ENCODE measurements at regions not wholly inside any gene's neighbourhood (a gene's known extent, or its start where the extent isn't known, plus 50 kb on each side); places are given as distances from the start of the nearest gene placed in this dataset.

GRCh38 chr4:117400039-117400835 lies 314.9 kb upstream of the TRAM1L1 start:
- TF ChIP-seq CTCF (IDR thresholded peaks at IDR 0.05; ENCODE audit: borderline replicate concordance) = no peak
- no peak for DNase-seq
- intact Hi-C loops (cut with micrococcal nuclease) = no loop called here
- Histone ChIP-seq H3K36me3 (no peaks in the 10 kb centered on the region), H3K27ac (replicated peaks) (no peak overlapping the region), H3K4me3 (no peak overlapping the region), H3K4me1 (no peaks in the 10 kb centered on the region), H3K27me3 (ENCODE audit: low read depth) (no peaks in the 10 kb centered on the region), H3K9me3 (replicated peaks) (peaks cover 4% of the 10 kb centered on the region)

DNA sequence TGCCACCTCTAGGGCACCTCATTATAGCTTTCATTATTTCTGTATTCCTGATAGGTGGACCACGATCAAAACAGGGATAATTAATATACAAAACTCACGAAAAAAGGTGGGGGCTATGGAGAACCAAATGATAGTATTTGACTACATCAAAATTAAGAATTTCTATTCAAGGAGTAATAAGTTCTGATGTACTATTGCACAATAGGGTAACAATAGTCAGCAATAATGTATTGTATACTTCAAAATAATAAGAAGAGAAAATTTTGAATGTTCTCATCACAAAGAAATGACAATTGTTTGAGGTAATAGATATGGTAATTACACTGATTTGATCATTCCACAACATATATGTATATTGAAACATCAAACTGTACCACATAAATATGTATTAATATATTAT lies 327.3 kb upstream of the TRAM1L1 start:
- Histone ChIP-seq H3K27me3 (ENCODE audit: low read depth) (no peaks in the 10 kb centered on the region), H3K36me3 (no peaks in the 10 kb centered on the region), H3K27ac (replicated peaks) (no peak overlapping the region), H3K4me1 (no peaks in the 10 kb centered on the region), H3K4me3 (no peak overlapping the region), H3K9me3 (replicated peaks) (peaks cover 6% of the 10 kb centered on the region)
- intact Hi-C loops (cut with micrococcal nuclease) = no loop called here
- no peak for DNase-seq
- TF ChIP-seq CTCF (IDR thresholded peaks at IDR 0.05; ENCODE audit: borderline replicate concordance) = no peak

DNA sequence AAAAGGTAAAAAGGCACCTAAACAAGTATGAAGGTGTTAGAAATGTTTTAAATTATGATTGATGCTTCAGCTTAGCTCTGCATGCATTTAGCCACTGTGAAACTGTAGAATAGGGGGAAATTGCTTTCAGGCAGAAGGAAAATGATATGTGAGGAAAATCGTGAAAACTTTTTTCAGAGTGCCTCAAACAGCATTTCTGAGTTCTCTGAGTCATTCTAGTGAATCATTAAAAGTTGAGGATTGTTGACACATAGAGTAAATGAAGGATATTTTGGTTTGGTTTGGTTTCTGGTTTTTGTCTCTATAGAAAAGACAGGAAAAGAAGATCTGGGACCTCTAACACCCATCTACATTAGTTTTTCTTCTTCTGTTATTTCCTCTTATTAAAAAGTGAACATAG lies 332.5 kb upstream of the TRAM1L1 start:
- Histone ChIP-seq H3K36me3 (no peaks in the 10 kb centered on the region), H3K27ac (replicated peaks) (no peak overlapping the region), H3K27me3 (ENCODE audit: low read depth) (no peaks in the 10 kb centered on the region), H3K9me3 (replicated peaks) (no peaks in the 10 kb centered on the region), H3K4me3 (no peak overlapping the region), H3K4me1 (no peaks in the 10 kb centered on the region)
- TF ChIP-seq CTCF (IDR thresholded peaks at IDR 0.05; ENCODE audit: borderline replicate concordance) = no peak
- intact Hi-C loops (cut with micrococcal nuclease) = no loop called here
- no peak for DNase-seq

DNA sequence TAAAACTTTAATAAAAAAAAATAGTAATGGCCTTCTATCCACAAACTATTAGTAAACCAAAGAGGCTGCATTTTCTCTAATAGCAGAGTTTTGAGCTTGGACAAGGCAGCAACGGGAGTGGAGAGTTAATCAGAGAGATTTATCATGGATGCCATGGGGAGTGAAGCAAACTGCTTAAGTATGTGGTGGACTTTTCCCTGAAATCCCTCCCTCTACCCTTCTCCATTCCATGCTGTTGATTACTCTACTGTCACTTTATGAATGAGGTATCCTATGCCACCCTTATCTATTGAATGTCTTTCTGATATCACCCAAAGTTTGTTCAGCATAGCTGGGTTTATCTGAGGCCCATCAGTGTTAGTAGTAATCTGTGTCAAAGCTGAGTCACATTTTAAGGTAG lies 335.6 kb upstream of the TRAM1L1 start:
- H3K4me1 ChIP-seq = no peaks in the 10 kb centered on the region
- no peaks in the 10 kb centered on the region for H3K36me3 ChIP-seq
- H3K9me3 ChIP-seq (replicated peaks) = peaks cover 6% of the 10 kb centered on the region
- H3K27ac ChIP-seq (replicated peaks) = no peak overlapping the region
- intact Hi-C loops (cut with micrococcal nuclease) = no loop called here
- no peak for TF ChIP-seq CTCF (IDR thresholded peaks at IDR 0.05; ENCODE audit: borderline replicate concordance)
- H3K4me3 ChIP-seq = no peak overlapping the region
- no peak for DNase-seq
- H3K27me3 ChIP-seq (ENCODE audit: low read depth) = no peaks in the 10 kb centered on the region

DNA sequence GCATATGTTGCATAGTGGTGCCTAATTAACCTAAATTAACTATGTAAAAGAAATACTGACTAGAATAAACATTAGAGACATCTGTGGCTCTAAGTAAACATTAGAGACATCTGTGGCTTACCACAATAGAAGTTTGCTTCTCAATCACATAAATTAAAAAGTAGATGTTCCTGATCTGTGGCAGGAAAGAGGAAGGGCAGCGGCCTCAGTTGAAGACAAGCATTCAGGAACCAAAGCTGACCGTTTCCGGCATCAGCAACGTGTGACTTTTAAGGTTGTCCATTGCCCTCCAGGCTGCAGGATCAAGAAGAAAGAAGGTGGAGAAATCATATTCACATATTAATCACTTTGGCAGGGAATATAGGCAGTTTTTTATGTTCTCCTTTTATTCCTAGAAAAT lies 336.3 kb upstream of the TRAM1L1 start:
- DNase-seq = no peak
- H3K27ac ChIP-seq (replicated peaks) = no peak overlapping the region
- no peaks in the 10 kb centered on the region for H3K4me1 ChIP-seq
- H3K27me3 ChIP-seq (ENCODE audit: low read depth) = no peaks in the 10 kb centered on the region
- peaks cover 6% of the 10 kb centered on the region for H3K9me3 ChIP-seq (replicated peaks)
- H3K36me3 ChIP-seq = no peaks in the 10 kb centered on the region
- no peak overlapping the region for H3K4me3 ChIP-seq
- intact Hi-C loops (cut with micrococcal nuclease) = no loop called here
- no peak for TF ChIP-seq CTCF (IDR thresholded peaks at IDR 0.05; ENCODE audit: borderline replicate concordance)
